Esophagus squamous epithelium (tissue), 4 donors: ENCODE measurements at regions not wholly inside any gene's neighbourhood (a gene's known extent, or its start where the extent isn't known, plus 50 kb on each side); places are given as distances from the start of the nearest gene placed in this dataset.

ENCODE experiments used
- CTCF ChIP-seq, 6 experiments: fragments of 450-650 bp in 4 of 6; fragments of 200-600 bp in 2 of 6; sonication (generic) in 2 of 6; IDR thresholded peaks; one replicate each; pipeline ENCODE4 v1.5.1; 2016 to 2019; ENCODE audit warnings: antibody characterized with exemption in 6 of 6, mild to moderate bottlenecking in 4 of 6, moderate library complexity in 4 of 6
- POLR2A ChIP-seq, 4 donors: fragments of 450-650 bp; IDR thresholded peaks; one replicate each; pipeline ENCODE4 v1.6.1; 2017; ENCODE audit warnings: antibody characterized with exemption in 4 of 4, mild to moderate bottlenecking in 4 of 4, moderate library complexity in 3 of 4

- TF ChIP-seq CTCF (IDR thresholded peaks at IDR 0.05) (no peak), POLR2A (IDR thresholded peaks at IDR 0.05) (no peak)
Measured at GRCh38 chr9:110076894-110077725, 130.8 kb downstream of the C9orf152 start.
